ENCODE measurements at regions not wholly inside any gene's neighbourhood (a gene's known extent, or its start where the extent isn't known, plus 50 kb on each side); places are given as distances from the start of the nearest gene placed in this dataset.

DNA sequence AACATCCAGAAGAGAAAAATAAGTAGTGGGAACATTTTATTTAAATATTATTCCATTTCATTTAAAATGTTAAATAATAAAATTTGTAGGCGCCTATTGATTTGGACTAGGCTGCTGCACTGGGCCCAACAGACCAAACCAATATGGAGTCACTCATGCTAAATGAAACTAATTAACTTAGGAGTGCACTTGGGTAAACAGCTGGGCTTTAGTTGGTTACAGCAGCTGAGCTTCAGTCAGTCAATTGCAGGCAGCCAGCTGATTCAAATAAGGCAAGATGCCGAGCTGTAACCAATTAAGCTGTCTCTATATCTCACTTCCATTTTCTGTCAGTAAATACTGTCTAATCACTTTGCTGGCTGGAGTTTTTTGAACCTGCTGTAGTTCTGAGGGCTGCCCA lies 102.1 kb upstream of the WDR11 start:
- H3K9ac ChIP-seq (replicated peaks in 1 of 4; ENCODE audit: extremely low read depth in 1 of 4, low read depth in 3 of 4, low read length in 3 of 4) = no peak overlapping the region
- no peaks in the 10 kb centered on the region for H3K79me2 ChIP-seq (ENCODE audit: control insufficient read depth in 1 of 2, insufficient read depth in 2 of 2, low read length in 2 of 2)
- no peak overlapping the region for H4K5ac ChIP-seq (ENCODE audit: insufficient read length, low read depth, low read length)
- no peak for DNase-seq (ENCODE audit: low read depth in 1 of 2, low spot score in 2 of 2)
- POLR2A ChIA-PET (ENCODE audit: partially characterized antibody) = no interaction called here
- no peaks in the 10 kb centered on the region for H4K20me1 ChIP-seq (replicated peaks in 1 of 2; ENCODE audit: control insufficient read depth in 1 of 2, insufficient read depth in 2 of 2, low read length in 2 of 2)
- H2BK15ac ChIP-seq (ENCODE audit: low read length) = no peak overlapping the region
- peaks cover 0 to 4% (median 2%) of the 10 kb centered on the region in 4 experiments; a peak in 2 of 7 replicates for H3K4me1 ChIP-seq (replicated peaks in 1 of 4; ENCODE audit: control insufficient read depth in 3 of 4, insufficient read depth in 4 of 4, low read length in 3 of 4)
- FAIRE-seq = no peak
- H3K23me2 ChIP-seq (ENCODE audit: low read depth, low read length) = no peaks in the 10 kb centered on the region
- no peak overlapping the region for H4K8ac ChIP-seq (ENCODE audit: extremely low read depth, insufficient read depth, low read length)
- H2BK12ac ChIP-seq (ENCODE audit: low read depth, low read length) = no peak overlapping the region
- H3K27ac ChIP-seq (ENCODE audit: low read depth, low read length) = no peak overlapping the region
- H3K79me1 ChIP-seq (ENCODE audit: low read depth, low read length) = no peaks in the 10 kb centered on the region
- no peak overlapping the region for H2BK120ac ChIP-seq (replicated peaks; ENCODE audit: low read depth, low read length)
- no peak overlapping the region for H4K91ac ChIP-seq (replicated peaks; ENCODE audit: insufficient read length, low read length)
- no peak overlapping the region for H2BK20ac ChIP-seq (ENCODE audit: low read length)
- no peak overlapping the region for H3K56ac ChIP-seq (replicated peaks; ENCODE audit: insufficient read length, low read depth, low read length)
- no peaks in the 10 kb centered on the region for H3K36me3 ChIP-seq (ENCODE audit: control insufficient read depth in 2 of 4, insufficient read depth in 4 of 4, low read length in 3 of 4)
- no peak overlapping the region for H2AFZ ChIP-seq (ENCODE audit: low read length)
- no peaks in the 10 kb centered on the region for H3K27me3 ChIP-seq (replicated peaks in 1 of 4; ENCODE audit: control insufficient read depth in 3 of 4, extremely low read depth in 1 of 4, insufficient read depth in 3 of 4, low read length in 3 of 4)
- H3K14ac ChIP-seq (ENCODE audit: insufficient read length) = no peak overlapping the region
- no peak overlapping the region for H2AK5ac ChIP-seq (ENCODE audit: low read depth, low read length)
- H3K4me3 ChIP-seq (ENCODE audit: extremely low read depth in 1 of 4, insufficient read depth in 2 of 4, low read depth in 3 of 4, low read length in 4 of 4) = no peak overlapping the region
- 88% methylated on average over 2 of the region's 2 CpGs; no CpG with 5 or more reads in 1 of the 2 experiments for WGBS, 2 experiments (ENCODE audit: extremely low coverage in 1 of 2, insufficient coverage in 1 of 2, insufficient read length in 1 of 2, insufficient replicate concordance in 2 of 2, low coverage in 1 of 2, low lambda C conversion rate in 2 of 2, missing lambda C conversion rate in 1 of 2)
- no peaks in the 10 kb centered on the region for H3K9me3 ChIP-seq (ENCODE audit: insufficient read depth in 2 of 2, low read depth in 1 of 2, low read length in 1 of 2)
- no peak overlapping the region for H3K4me2 ChIP-seq (ENCODE audit: insufficient read depth in 1 of 2, low read depth in 2 of 2, low read length in 2 of 2)
- H3K4ac ChIP-seq (replicated peaks; ENCODE audit: insufficient read length, low read depth, low read length) = no peak overlapping the region
- H2BK5ac ChIP-seq (ENCODE audit: low read depth, low read length) = no peak overlapping the region
- CTCF ChIA-PET (ENCODE audit: partially characterized antibody) = interaction anchor here (6.4 kb wide), 1 partner anchor 13 kb away, joined by 45 read pairs; no protein-coding TSS in a partner anchor
- H3K18ac ChIP-seq (ENCODE audit: extremely low read depth, low read length) = no peak overlapping the region
- H3K23ac ChIP-seq (ENCODE audit: insufficient read length) = no peak overlapping the region
- TF ChIP-seq SP4 (IDR thresholded peaks at IDR 0.05; ENCODE audit: low read length) = no peak
- TF ChIP-seq GABPA (IDR thresholded peaks at IDR 0.05; ENCODE audit: borderline replicate concordance, insufficient read depth, low read length) = no peak
- no peak for TF ChIP-seq YY1 (IDR thresholded peaks at IDR 0.05; ENCODE audit: low read depth, low read length)
- TF ChIP-seq ASH2L (IDR thresholded peaks at IDR 0.05; ENCODE audit: low read length) = no peak
- TF ChIP-seq, protein P1, sequence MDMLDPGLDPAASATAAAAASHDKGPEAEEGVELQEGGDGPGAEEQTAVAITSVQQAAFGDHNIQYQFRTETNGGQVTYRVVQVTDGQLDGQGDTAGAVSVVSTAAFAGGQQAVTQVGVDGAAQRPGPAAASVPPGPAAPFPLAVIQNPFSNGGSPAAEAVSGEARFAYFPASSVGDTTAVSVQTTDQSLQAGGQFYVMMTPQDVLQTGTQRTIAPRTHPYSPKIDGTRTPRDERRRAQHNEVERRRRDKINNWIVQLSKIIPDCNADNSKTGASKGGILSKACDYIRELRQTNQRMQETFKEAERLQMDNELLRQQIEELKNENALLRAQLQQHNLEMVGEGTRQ (IDR thresholded peaks at IDR 0.05; ENCODE audit: low read length) = no peak
- no peak for TF ChIP-seq TCF12 (IDR thresholded peaks at IDR 0.05; ENCODE audit: low read depth, low read length)
- no peak for TF ChIP-seq TAF7 (optimal IDR thresholded peaks at IDR 0.05; ENCODE audit: borderline replicate concordance, low read depth, low read length)
- TF ChIP-seq TAF1 (IDR thresholded peaks at IDR 0.05; ENCODE audit: low read depth, low read length) = no peak
- TF ChIP-seq, protein P2, sequence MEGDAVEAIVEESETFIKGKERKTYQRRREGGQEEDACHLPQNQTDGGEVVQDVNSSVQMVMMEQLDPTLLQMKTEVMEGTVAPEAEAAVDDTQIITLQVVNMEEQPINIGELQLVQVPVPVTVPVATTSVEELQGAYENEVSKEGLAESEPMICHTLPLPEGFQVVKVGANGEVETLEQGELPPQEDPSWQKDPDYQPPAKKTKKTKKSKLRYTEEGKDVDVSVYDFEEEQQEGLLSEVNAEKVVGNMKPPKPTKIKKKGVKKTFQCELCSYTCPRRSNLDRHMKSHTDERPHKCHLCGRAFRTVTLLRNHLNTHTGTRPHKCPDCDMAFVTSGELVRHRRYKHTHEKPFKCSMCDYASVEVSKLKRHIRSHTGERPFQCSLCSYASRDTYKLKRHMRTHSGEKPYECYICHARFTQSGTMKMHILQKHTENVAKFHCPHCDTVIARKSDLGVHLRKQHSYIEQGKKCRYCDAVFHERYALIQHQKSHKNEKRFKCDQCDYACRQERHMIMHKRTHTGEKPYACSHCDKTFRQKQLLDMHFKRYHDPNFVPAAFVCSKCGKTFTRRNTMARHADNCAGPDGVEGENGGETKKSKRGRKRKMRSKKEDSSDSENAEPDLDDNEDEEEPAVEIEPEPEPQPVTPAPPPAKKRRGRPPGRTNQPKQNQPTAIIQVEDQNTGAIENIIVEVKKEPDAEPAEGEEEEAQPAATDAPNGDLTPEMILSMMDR (IDR thresholded peaks at IDR 0.05; ENCODE audit: control extremely low read depth in 1 of 3, insufficient read depth in 1 of 3, low read depth in 1 of 3, low read length in 3 of 3) = no peak
- no peak for TF ChIP-seq TEAD4 (IDR thresholded peaks at IDR 0.05; ENCODE audit: low read depth, low read length)
- TF ChIP-seq HDAC2 (IDR thresholded peaks at IDR 0.05; ENCODE audit: borderline replicate concordance in 1 of 2, low read depth in 2 of 2, low read length in 2 of 2) = no peak
- no peak for TF ChIP-seq MAFK (IDR thresholded peaks at IDR 0.05; ENCODE audit: low read depth, low read length)

All from H1 (cell line).